K562 (cell line): ENCODE measurements at regions not wholly inside any gene's neighbourhood (a gene's known extent, or its start where the extent isn't known, plus 50 kb on each side); places are given as distances from the start of the nearest gene placed in this dataset.

Source experiments
- ARID2 ChIP-seq: fragments of 450-650 bp; IDR thresholded peaks from 2 replicates; pipeline ENCODE4 v1.6.1; 2017; ENCODE audit warnings: antibody characterized with exemption, mild to moderate bottlenecking
- CHD1 ChIP-seq: fragments of 200-600 bp; sonication (generic); IDR thresholded peaks from one replicate; pipeline ENCODE4 v1.6.1; 2012; ENCODE audit warnings: mild to moderate bottlenecking, moderate library complexity, low read length, inconsistent platforms
- CHD4 ChIP-seq: fragments of 200-600 bp; sonication (generic); IDR thresholded peaks from 3 replicates; pipeline ENCODE4 v1.6.1; 2012; ENCODE audit warnings: low read depth, mild to moderate bottlenecking, mixed read lengths, low read length, inconsistent platforms; ENCODE audit not compliant: insufficient read depth, insufficient replicate concordance, poor library complexity, severe bottlenecking
- CTCF ChIP-seq, 3 experiments: IDR thresholded peaks in 2 of 3; conservative IDR thresholded peaks in 1 of 3; 2 replicates each; pipeline ENCODE4 v1.5.1; 2011 to 2012; ENCODE audit warnings: low read length in 3 of 3, mild to moderate bottlenecking in 3 of 3, control low read depth in 2 of 3, improper control_type of control experiment in 1 of 3, inconsistent platforms in 1 of 3, low read depth in 1 of 3, mixed read lengths in 1 of 3, moderate library complexity in 1 of 3; ENCODE audit not compliant: insufficient read depth in 2 of 3
- E2F4 ChIP-seq: sonication (generic); formaldehyde crosslinking; IDR thresholded peaks from 2 replicates; pipeline ENCODE4 v1.8.0; 2022; ENCODE audit warnings: mild to moderate bottlenecking, low read depth, missing genetic modification reagents
- EGR1 ChIP-seq: fragments of 450-650 bp; conservative IDR thresholded peaks from 2 replicates; pipeline ENCODE4 v1.6.1; 2017; ENCODE audit warnings: mild to moderate bottlenecking
- FOXP4 ChIP-seq: sonication (generic); formaldehyde crosslinking; IDR thresholded peaks from 2 replicates; pipeline ENCODE4 v1.8.0; 2022; ENCODE audit warnings: mild to moderate bottlenecking, missing genetic modification reagents, borderline replicate concordance
- HINFP ChIP-seq: fragments of 450-650 bp; conservative IDR thresholded peaks from 2 replicates; pipeline ENCODE4 v1.6.1; 2016; ENCODE audit warnings: missing genetic modification characterization, low read depth, mild to moderate bottlenecking, control low read depth, missing compliant biosample characterization
- MAFK ChIP-seq: IDR thresholded peaks from 2 replicates; pipeline ENCODE4 v1.6.1; 2011; ENCODE audit warnings: low read length, improper control_type of control experiment
- NFE2 ChIP-seq: IDR thresholded peaks from 2 replicates; pipeline ENCODE4 v1.6.1; 2014; ENCODE audit warnings: antibody characterized with exemption, low read depth
- ZBTB7A ChIP-seq: IDR thresholded peaks from 2 replicates; pipeline ENCODE4 v1.6.1; 2011; ENCODE audit warnings: low read depth, mild to moderate bottlenecking, low read length, moderate library complexity, borderline replicate concordance; ENCODE audit not compliant: control insufficient read depth
- ZNF644 ChIP-seq: fragments of 200-800 bp; sonication (Bioruptor generic); IDR thresholded peaks from 2 replicates; pipeline ENCODE4 v1.6.1; 2016; ENCODE audit warnings: low read depth, missing genetic modification characterization, missing compliant biosample characterization

- TF ChIP-seq ZBTB7A = no peak
- TF ChIP-seq HINFP (tag) = no peak
- no peak for TF ChIP-seq CHD4
- TF ChIP-seq EGR1 = no peak
- no peak for TF ChIP-seq E2F4
- no peak for TF ChIP-seq CTCF (IDR thresholded peaks at IDR 0.05 in 2 of 3, conservative IDR thresholded peaks at IDR 0.05 in 1 of 3; ENCODE audit: insufficient read depth in 2 of 3, low read depth in 1 of 3, low read length in 3 of 3)
- no peak for TF ChIP-seq ZNF644 (tag)
- no peak for TF ChIP-seq CHD1
- TF ChIP-seq MAFK = no peak
- no peak for TF ChIP-seq ARID2
- TF ChIP-seq FOXP4 (CRISPR knock-in tag) = no peak
- TF ChIP-seq NFE2 = no peak
These were observed 515.5 kb upstream of the NOX3 start for GRCh38 chr6:155970876-155971708.
